GM18867 (cell line): ENCODE measurements at regions not wholly inside any gene's neighbourhood (a gene's known extent, or its start where the extent isn't known, plus 50 kb on each side); places are given as distances from the start of the nearest gene placed in this dataset.
"Not testable (repeated sequence)": the region's sequence is repeated elsewhere in the genome, so short reads cannot be mapped to it uniquely, and the experiment has no call there.

Experiments
- ATAC-seq: cut with Tn5 transposase; IDR thresholded peaks from one replicate; pipeline ENCODE4 v1.9.1; 2021; ENCODE audit warnings: mild to moderate bottlenecking, moderate library complexity; ENCODE audit not compliant: unreplicated experiment

- no peak for ATAC-seq
Measured at GRCh38 chr4:60817609-60818008, 382.5 kb upstream of the ADGRL3 start.

DNA sequence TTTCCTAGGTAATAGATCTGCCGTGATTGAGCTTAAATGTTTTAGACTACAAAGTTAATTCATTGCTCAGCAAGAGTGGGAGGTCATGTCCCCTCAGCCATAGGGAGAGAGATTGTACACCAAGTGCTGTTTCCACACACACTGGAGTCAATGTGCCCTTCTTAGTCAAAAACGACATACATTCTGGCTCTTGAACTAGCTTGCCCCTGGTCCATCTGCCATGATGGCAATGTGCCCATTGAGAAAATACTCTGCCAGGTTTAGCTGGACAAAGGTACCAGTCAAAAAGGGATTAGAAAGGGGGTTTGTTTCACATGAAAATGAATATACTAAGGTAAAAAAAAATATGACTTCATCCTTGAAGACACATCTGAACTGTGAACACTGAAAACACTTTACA is 377.1 kb upstream of the ADGRL3 start:
- no peak for ATAC-seq

DNA sequence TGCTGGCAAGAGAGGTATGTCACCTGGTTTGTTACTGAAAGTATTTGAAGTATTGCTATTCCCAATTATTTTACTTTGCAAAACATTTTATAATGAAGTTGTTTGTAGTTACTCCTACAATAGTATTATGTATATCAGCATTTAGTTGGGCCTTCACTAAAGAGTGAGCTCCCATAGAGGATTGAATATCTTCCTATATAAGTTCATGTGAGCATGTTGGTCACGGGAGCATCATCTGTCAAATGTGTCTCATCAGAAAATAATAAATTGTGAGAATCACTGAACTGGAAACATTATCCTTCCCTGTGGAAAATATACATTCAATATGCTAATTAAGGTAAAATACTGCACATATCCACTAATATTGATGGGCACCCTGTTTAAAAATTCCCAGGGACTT is 360.1 kb upstream of the ADGRL3 start:
- ATAC-seq, result no peak

GRCh38 chr4:60846678-60847077 is 353.4 kb upstream of the ADGRL3 start:
- ATAC-seq, result no peak

DNA sequence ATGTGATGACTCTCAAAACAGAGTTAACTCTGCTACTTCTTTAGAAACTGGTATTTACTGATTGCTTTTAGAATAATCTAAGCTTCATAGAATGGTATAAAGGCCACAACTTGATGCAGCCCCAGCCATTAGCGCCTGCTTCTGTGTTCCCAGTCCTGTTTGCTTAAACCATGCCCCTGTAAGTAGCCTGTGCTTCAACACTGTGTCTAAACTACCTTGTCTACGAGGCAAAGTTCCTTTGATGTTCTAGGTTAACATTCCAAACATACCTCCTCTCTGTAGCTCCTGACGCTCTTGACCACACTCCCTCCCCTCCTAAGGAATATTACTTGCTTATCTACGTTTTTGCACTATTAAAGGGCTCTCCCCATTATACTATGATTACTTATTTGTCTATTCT is 352.5 kb upstream of the ADGRL3 start:
- no peak for ATAC-seq

DNA sequence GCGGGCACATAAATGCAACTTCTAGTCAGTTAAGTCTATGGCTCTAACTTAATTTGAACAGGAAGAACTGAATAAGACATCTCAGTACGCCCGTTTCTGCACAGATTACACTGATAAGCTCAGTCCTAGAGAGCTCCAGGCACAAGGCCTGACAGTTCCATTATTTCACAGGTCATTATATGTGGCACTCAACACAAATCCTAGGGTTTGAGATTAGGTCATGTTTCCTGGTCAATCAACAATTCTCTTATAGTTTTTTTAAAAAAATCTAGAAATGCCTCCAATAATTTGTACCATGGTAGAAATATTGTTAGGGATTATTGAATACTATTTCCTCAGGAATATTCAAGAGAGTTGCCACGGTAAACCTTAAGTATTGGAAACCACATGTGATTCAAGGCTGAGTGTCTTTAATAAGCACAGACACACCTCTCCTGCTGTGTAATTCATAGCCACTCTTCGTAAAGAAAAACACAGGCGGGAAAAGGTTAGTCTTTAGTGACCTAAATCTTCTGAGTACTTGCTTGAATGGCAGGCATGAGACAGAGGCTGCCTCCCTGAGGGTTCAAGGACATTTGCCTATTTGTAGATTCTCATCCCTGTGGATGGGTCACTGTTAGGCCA is 342.9 kb upstream of the ADGRL3 start:
- no peak for ATAC-seq

- no peak for ATAC-seq
Measured at GRCh38 chr4:60863442-60863841, 336.7 kb upstream of the ADGRL3 start.

DNA sequence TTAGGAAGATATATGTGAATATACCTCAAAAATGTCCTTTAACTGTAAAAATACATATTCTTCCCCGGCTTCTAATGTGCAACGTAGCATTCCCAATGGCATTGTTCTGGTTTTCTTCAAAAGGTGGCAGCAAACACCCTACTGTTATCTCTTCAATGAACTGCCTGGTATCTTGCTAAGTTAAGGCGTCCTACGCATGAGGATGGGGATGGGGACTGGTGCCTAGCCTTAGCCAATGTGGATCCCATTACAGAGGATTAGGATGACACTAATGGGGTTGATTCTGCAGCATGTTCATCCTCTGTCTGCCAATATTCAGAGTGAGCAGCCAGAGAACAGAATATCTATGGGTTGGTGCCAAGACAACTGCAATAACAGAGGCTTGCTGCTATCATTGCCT is 334.9 kb upstream of the ADGRL3 start:
- ATAC-seq, result no peak

- ATAC-seq, result no peak
Measured at GRCh38 chr4:60868232-60868960, 331.7 kb upstream of the ADGRL3 start.

DNA sequence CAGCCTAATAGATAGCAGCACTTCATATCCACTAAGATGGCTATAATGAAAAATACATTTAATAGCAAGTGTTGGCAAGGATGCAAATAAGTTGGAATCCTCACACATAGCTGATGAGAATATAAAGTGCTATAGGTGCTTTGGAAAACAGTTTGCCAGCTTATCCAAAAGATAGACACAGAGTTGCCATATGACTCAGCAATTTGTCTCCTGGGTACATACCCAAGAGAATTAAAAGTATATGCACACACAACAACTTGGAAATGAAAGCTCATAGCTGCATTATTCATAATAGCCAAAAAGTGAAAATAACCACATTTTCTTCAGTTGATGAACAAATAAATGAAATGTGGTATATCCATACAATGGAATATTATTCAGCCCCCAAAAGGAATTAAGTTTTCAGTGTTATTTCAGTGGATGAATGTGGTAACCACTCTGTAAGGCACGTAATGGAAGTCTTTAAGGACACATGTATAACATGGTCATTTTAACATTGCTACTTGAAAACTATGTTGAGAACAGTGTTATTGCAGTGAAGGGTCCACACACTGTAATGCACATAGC is 320.9 kb upstream of the ADGRL3 start:
- ATAC-seq, result no peak

GRCh38 chr4:60884587-60884986 is 315.5 kb upstream of the ADGRL3 start:
- no peak for ATAC-seq

GRCh38 chr4:60885011-60885410 is 315.1 kb upstream of the ADGRL3 start:
- no peak for ATAC-seq

DNA sequence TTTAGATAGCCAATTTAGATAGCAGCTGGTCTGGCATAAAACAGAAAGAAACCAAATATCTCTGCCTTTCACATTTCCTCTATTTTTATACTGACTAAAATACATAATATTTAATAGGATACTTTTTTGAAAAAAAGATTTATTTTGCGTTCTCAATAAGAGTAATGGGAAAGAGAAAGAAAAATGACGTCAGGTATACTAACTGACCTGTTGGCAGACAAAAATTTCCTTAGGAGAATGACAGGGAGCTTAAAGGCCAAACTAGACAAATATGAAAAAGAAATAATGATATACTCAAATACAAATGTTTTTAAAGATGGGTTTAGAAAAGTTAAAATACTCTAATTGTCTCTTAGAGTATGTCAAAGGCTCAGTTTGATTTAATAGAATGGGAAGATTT is 309.4 kb upstream of the ADGRL3 start:
- no peak for ATAC-seq

- ATAC-seq, result no peak
Measured at GRCh38 chr4:60891947-60892346, 308.2 kb upstream of the ADGRL3 start.

DNA sequence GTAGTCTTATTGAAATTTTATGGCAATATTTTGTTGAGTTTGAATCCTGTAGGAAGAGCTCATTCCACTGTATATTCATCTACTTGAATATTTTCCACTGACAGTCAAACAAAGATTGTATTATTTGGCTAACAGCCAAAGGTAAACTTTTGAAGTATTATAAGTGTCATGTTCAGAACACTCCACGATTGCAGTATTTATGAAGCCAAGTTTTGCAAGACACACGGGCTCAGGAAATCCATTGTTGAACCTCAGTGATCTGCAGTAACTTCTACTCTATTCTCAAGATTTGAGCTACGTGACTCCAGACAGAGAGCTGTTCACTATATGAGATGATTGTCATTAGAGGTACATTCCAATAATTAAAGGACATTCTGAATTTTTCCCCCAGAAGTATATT is 302.7 kb upstream of the ADGRL3 start:
- no peak for ATAC-seq

DNA sequence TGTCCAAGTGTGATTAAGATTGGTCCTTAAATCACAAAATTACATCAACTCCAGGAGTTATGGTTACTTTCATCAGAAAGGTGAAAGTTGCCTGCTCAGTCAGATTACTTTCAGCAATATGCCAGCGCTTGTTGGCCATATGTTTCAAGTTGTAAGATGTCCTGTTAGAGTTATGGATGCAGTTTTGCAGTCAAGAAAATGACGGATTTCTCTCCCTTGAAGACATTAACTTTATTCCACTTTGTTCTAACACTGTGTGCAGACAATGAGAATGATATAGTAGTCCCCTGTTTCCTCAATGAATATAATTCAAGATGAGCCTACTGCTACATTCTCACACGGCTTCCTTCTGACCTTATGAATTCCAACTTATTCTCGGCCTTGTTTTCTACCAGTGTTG is 295.0 kb upstream of the ADGRL3 start:
- ATAC-seq, result no peak

- no peak for ATAC-seq
Measured at GRCh38 chr4:60911127-60911526, 289.0 kb upstream of the ADGRL3 start.

DNA sequence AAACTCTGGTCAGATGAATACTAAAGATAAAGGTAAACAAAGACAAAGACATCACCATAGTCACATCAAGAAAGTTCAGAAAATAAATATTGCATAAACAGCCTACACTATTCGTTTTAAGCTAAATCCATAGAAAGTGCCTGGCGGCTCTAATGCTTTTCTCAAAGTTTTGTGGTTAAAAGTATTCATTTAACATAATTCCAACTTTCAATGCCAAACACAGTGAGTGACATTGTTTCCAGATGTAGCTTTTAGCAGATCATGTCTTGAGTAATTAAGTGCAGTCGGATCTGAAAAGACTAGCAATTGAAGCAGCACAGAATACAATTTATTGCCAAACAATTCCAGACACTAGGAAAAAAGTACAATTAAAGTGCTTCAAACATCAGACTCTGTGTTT is 287.1 kb upstream of the ADGRL3 start:
- ATAC-seq, result no peak

DNA sequence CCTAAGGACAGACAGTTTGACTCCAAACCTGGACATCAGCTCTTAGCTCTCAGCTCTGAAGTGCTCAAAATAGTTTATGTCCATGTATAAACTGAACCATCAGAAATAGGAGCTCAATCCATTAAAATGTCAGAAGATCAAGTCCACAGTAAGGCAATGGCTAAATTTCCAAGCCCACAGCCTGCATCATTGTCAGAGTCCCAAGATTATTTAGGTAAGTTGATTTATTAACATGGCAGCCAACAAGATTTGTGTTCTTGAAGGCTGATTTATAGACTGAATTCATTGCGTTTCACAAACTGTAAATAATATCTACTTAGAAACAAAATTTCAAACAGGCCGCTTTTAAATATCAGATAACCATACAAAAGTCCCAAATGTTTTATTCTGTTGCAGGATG is 286.5 kb upstream of the ADGRL3 start:
- no peak for ATAC-seq

- ATAC-seq, result not testable (repeated sequence)
Measured at GRCh38 chr4:60921735-60922134, 278.4 kb upstream of the ADGRL3 start.

DNA sequence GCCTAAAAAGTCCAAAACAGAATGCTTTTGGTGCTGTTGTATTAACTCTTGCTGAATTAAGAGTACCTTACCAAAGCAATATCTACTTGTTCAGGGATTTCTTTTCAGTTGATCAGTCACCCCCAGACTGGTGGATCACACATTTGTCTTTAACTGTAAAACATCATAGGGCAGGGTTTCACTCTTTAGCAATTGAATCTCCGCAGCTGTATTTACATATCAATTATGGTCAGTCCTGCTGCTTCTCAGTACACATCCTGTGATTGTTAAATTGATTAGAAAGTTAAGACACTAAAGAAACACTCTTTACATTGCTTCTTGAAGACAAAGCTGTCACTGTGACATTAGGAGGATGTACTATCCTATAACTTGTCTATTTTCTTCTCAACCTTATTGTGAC is 277.1 kb upstream of the ADGRL3 start:
- ATAC-seq, result no peak

DNA sequence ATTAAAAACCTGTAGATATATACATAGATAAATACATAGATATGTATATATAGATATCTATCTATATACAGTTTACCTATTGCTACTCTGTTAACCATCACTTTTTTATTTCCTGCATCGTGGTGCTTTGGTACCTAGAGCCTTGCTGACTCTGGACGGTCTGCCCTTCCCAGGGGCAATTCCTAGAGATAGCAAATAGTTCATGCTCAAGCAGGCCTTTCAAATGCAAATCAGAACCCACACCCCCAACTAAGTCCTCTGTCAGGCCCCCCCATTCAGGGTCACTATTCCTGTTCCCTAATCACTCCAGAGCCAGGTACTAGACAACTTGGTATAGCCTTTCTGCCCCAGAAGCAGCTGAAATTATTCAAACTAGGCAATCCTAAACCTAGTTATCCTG is 273.5 kb upstream of the ADGRL3 start:
- ATAC-seq, result no peak

- ATAC-seq, result no peak
Measured at GRCh38 chr4:60930866-60931265, 269.3 kb upstream of the ADGRL3 start.
